ENCODE measurements at regions not wholly inside any gene's neighbourhood (a gene's known extent, or its start where the extent isn't known, plus 50 kb on each side); places are given as distances from the start of the nearest gene placed in this dataset.
"Not testable (repeated sequence)": the region's sequence is repeated elsewhere in the genome, so short reads cannot be mapped to it uniquely, and the experiment has no call there.

GRCh38 chr17:18568108-18568995 lies 75.8 kb downstream of the TBC1D28 start:
- not testable (repeated sequence) for TF ChIP-seq CTCF (IDR thresholded peaks at IDR 0.05; ENCODE audit: low read length); EZH2 (IDR thresholded peaks at IDR 0.05; ENCODE audit: borderline replicate concordance, low read length)
